BE2C (cell line): ENCODE measurements at regions not wholly inside any gene's neighbourhood (a gene's known extent, or its start where the extent isn't known, plus 50 kb on each side); places are given as distances from the start of the nearest gene placed in this dataset.

Experiments
- DNase-seq: peaks from one replicate; pipeline ENCODE4 v3.0.0-alpha.2; 2020
- H3K27me3 ChIP-seq: fragments of 250-450 bp; sonication (Bioruptor Pico); 2 replicates; pipeline ENCODE4 v1.5.1; 2020; ENCODE audit warnings: mild to moderate bottlenecking
- H3K36me3 ChIP-seq: fragments of 250-450 bp; sonication (Bioruptor Pico); 2 replicates; pipeline ENCODE4 v1.5.1; 2020; ENCODE audit warnings: mild to moderate bottlenecking
- H3K4me1 ChIP-seq: fragments of 250-450 bp; sonication (Bioruptor Pico); 2 replicates; pipeline ENCODE4 v1.5.1; 2020
- H3K4me3 ChIP-seq: 2 replicates; pipeline ENCODE4 v1.5.1; 2011; ENCODE audit warnings: low read depth, low read length
- H3K9me3 ChIP-seq: fragments of 250-450 bp; sonication (Bioruptor Pico); 2 replicates; pipeline ENCODE4 v1.5.1; 2020
- TF ChIP-seq, protein P1 (sequence below): IDR thresholded peaks from 2 replicates; pipeline ENCODE4 v1.5.1; 2012; ENCODE audit warnings: mild to moderate bottlenecking, low read depth, low read length

DNA sequence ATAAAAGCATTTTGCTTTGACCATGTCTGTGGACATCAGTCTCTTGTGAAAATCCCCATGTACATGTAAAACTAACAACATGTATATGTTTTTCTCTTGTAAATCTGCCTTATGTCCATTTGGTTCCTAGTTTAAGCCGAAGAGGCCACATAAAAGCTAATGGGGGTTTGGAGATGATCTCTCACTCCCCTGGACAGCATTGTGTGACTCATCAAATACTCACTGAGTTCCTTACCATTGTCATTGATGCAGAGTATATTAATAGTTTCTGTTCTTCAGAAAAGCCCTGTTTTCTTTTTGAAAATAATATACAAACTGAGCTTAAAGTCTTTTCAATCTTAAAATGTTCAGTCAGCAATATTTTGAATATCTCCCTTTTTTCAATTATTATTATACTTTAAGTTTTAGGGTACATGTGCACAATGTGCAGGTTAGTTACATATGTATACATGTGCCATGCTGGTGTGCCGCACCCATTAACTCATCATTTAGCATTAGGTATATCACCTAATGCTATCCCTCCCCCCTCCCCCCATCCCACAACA lies 536.7 kb upstream of the HTR2A start:
- Histone ChIP-seq H3K36me3 (no peaks in the 10 kb centered on the region), H3K4me3 (no peak overlapping the region), H3K9me3 (no peaks in the 10 kb centered on the region), H3K4me1 (no peaks in the 10 kb centered on the region), H3K27me3 (no peaks in the 10 kb centered on the region)
- no peak for DNase-seq
- TF ChIP-seq, protein P1, sequence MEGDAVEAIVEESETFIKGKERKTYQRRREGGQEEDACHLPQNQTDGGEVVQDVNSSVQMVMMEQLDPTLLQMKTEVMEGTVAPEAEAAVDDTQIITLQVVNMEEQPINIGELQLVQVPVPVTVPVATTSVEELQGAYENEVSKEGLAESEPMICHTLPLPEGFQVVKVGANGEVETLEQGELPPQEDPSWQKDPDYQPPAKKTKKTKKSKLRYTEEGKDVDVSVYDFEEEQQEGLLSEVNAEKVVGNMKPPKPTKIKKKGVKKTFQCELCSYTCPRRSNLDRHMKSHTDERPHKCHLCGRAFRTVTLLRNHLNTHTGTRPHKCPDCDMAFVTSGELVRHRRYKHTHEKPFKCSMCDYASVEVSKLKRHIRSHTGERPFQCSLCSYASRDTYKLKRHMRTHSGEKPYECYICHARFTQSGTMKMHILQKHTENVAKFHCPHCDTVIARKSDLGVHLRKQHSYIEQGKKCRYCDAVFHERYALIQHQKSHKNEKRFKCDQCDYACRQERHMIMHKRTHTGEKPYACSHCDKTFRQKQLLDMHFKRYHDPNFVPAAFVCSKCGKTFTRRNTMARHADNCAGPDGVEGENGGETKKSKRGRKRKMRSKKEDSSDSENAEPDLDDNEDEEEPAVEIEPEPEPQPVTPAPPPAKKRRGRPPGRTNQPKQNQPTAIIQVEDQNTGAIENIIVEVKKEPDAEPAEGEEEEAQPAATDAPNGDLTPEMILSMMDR: no peak

DNA sequence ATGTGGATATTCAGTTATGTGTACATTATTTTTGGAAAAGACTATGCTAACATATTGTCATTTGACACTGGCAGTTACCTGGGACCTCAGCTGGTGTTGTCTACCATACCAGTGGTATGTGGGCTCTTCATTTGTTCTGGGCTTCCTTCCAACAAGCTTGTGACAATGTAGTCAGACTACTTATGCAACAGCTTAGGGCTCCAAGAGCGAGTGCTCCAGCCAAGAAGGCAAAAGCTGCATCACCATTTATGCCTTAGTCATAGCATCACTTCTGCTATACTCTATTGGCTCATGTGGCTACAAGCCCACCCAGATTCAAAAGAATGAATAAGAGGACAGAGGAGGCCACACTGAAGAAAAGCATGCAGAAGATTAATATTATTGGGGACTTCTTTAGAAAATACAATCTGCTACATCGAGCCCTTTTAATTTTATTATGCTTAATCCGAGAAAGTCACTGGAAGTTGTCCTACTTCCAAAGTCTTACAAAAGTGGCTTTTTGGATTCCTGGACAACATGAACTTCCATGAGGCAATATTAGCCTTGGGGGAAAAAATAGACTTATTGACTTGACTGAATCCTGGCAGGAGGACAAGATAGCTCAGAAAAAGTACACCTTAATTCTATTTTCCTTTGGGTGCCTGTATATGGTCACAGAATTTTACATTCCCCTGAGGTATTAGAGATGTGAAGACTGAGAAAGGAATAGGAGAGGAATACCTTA lies 529.4 kb upstream of the HTR2A start:
- no peaks in the 10 kb centered on the region for H3K9me3 ChIP-seq
- TF ChIP-seq, protein P1: no peak
- no peaks in the 10 kb centered on the region for H3K36me3 ChIP-seq
- no peaks in the 10 kb centered on the region for H3K27me3 ChIP-seq
- no peak overlapping the region for H3K4me3 ChIP-seq
- H3K4me1 ChIP-seq: no peaks in the 10 kb centered on the region
- DNase-seq: no peak

DNA sequence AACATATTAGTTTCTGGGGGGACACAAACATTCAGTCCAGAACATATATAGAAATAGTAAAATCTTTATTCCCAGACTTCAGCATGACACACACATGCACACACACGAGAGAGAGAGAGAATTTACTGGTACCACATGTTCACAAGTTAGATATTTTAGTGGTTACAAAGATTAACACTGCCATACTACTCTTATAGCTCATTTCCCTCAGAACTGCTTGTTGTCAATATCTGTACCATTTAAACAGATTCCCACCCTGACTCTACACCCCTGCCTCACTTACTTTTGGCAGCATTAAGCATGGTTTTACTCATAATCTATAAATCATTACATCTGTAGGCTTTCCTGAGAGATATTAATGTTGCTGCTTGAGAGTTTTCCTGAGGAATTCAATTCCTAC lies 524.7 kb upstream of the HTR2A start:
- TF ChIP-seq, protein P1: no peak
- Histone ChIP-seq H3K36me3 (no peaks in the 10 kb centered on the region), H3K9me3 (no peaks in the 10 kb centered on the region), H3K4me3 (no peak overlapping the region), H3K4me1 (no peaks in the 10 kb centered on the region), H3K27me3 (no peaks in the 10 kb centered on the region)
- no peak for DNase-seq

DNA sequence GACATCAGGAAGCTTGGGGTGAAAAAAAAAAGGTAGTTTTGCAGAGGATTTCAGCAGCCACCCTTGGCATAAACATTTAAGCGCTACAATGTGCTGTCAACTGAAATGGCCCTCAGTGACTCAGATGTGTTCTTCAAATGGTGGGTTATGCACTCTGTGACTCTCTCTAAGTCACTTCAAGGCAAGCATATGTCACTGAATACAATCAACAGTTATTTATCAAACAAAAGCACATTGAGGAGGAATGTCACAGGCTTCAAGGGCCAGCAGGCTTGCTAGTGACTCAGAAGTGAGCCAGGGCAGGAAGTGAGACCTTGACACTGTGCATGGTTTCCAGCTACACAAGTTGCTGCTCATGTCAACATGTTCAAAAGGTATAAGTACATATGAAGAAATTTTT lies 523.7 kb upstream of the HTR2A start:
- no peaks in the 10 kb centered on the region for H3K36me3 ChIP-seq
- H3K4me3 ChIP-seq: no peak overlapping the region
- no peaks in the 10 kb centered on the region for H3K4me1 ChIP-seq
- DNase-seq: no peak
- TF ChIP-seq, protein P1: no peak
- H3K27me3 ChIP-seq: no peaks in the 10 kb centered on the region
- H3K9me3 ChIP-seq: no peaks in the 10 kb centered on the region

DNA sequence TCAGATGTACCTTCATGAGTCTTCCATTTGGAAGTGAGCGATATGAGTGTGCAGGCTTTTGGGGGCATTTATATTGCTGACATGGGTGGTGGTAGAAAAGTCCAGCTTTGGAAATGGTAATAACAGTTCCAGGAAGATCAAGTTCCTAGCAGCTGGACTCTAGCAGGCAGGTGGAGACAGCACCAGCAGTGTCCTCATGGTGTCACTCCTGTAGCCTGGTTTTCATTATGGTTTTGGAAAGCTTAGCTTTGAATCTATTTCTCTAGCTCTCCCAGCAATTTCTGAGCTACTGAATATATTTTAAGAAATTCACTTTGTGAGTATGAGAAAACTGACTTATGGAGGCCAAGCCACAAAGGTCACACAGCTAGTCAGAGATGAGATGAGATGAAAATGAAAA lies 523.2 kb upstream of the HTR2A start:
- TF ChIP-seq, protein P1: no peak
- Histone ChIP-seq H3K27me3 (no peaks in the 10 kb centered on the region), H3K4me1 (no peaks in the 10 kb centered on the region), H3K36me3 (no peaks in the 10 kb centered on the region), H3K9me3 (no peaks in the 10 kb centered on the region), H3K4me3 (no peak overlapping the region)
- DNase-seq: no peak

DNA sequence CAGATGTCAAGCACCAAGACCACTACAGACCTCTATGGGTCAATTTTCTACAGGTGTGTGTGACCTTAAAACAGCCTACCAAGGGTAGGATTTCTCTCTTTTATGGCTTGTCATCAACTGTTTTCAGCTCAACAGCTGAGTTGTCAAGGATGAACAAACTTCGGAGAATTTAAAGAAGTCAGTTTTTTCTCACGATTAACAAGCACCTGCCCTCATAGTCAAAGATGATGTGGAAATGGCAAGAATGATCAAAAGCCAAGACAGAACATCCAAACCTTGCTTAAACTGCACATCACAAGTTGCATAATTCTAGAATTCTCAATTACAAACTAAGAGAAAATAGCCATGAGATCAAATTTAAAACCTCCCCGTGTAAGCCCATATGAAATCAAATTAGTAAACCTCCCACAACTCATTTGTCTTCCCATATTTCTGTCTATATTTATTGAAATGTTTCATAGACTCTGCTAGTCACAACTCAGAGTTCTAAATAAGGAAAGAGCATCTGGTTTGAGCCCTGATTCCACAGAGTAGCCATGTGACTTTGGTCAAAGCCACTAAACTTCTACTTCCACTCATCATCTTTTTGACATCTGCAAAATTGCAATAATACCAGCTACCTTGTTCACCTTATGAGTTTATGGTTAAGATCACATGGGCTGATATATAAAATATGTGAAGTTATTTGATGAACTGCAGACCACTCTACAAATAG lies 521.5 kb upstream of the HTR2A start:
- TF ChIP-seq, protein P1: no peak
- Histone ChIP-seq H3K9me3 (no peaks in the 10 kb centered on the region), H3K4me1 (no peaks in the 10 kb centered on the region), H3K4me3 (no peak overlapping the region), H3K36me3 (no peaks in the 10 kb centered on the region), H3K27me3 (no peaks in the 10 kb centered on the region)
- DNase-seq: no peak
